ENCODE measurements at regions not wholly inside any gene's neighbourhood (a gene's known extent, or its start where the extent isn't known, plus 50 kb on each side); places are given as distances from the start of the nearest gene placed in this dataset.

DNA sequence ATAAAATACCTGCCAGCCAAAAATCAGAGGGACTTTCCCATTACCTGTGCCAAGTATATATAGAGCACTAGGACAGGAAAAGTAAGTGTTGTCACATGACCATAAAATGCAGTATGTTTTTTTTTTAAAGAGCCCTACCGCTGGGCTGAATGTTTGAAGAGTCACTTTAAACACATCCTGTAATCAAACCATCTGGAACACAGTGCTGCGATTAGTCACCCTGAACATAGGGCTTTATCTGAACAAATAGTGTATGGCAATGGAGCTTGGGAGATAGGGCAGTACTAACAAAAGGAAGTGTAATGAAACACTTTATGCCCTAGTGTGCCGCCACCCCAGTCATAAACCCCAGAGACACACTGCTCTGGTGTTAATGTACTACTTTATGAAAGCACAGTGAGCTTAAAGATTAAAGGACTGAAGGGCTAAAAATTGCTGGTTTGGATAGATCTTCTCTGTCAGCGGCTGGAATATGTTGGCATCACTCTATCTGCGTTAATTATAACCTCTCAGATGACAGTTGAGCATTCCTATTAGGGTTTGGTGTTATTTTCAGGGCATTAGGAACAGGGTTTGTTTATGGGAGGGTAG, 90.4 kb downstream of the ZNF608 start:
- H3K36me3 ChIP-seq (ENCODE audit: low read depth): no peaks in the 10 kb centered on the region
- no peak overlapping the region for H3K4me3 ChIP-seq
- peaks cover 63% of the 10 kb centered on the region for H3K4me1 ChIP-seq (ENCODE audit: low read depth)
- DNase-seq: peak; percentile 67 to 79 (median 70)
- intact Hi-C loops (cut with DNase I, micrococcal nuclease): loop anchor here in 1 of 2 donors (10.0 kb wide), 1 partner anchor 89 kb away; the partner anchor contains the start of gene ZNF608
- TF ChIP-seq, protein P1, sequence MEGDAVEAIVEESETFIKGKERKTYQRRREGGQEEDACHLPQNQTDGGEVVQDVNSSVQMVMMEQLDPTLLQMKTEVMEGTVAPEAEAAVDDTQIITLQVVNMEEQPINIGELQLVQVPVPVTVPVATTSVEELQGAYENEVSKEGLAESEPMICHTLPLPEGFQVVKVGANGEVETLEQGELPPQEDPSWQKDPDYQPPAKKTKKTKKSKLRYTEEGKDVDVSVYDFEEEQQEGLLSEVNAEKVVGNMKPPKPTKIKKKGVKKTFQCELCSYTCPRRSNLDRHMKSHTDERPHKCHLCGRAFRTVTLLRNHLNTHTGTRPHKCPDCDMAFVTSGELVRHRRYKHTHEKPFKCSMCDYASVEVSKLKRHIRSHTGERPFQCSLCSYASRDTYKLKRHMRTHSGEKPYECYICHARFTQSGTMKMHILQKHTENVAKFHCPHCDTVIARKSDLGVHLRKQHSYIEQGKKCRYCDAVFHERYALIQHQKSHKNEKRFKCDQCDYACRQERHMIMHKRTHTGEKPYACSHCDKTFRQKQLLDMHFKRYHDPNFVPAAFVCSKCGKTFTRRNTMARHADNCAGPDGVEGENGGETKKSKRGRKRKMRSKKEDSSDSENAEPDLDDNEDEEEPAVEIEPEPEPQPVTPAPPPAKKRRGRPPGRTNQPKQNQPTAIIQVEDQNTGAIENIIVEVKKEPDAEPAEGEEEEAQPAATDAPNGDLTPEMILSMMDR (IDR thresholded peaks at IDR 0.05): no peak
- H3K9me3 ChIP-seq: no peaks in the 10 kb centered on the region
- peak; percentile 90 for ATAC-seq

DNA sequence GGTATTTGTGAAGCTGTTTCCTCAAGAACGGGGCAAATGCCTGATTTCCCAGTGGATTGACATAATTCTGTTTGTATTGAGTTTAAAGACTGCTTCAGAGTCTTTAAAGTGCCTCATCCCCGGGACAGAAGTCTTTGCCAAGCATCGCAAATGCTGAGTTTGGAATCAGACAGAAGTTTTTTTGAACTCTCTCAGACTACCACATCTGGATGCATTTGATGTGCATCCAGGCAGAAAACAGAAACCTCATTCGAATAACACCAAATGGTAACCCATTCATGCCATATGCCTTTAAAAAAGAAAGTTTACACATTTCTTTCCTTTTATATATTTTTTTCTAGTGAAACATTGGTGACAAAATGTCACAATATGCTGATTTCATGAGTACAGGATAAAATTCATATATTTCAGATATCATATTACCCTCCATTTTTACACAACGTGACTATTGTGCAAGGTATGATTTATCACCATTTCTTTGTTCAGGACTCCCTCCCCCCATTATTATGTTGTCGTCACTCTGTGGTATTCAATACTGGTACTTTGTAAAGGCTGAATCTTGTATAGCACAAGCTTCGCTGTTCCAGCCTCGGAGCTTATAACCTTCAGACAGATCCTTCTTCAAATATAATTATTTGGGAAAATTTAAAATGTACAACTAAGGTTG, 91.1 kb downstream of the ZNF608 start:
- ATAC-seq (peak; percentile 0), DNase-seq (no peak)
- H3K4me1 ChIP-seq (ENCODE audit: low read depth): peaks cover 63% of the 10 kb centered on the region
- H3K4me3 ChIP-seq: no peak overlapping the region
- TF ChIP-seq, protein P1 (IDR thresholded peaks at IDR 0.05): no peak
- no peaks in the 10 kb centered on the region for H3K9me3 ChIP-seq
- intact Hi-C loops (cut with DNase I, micrococcal nuclease): loop anchor here in 1 of 2 donors (10.0 kb wide), 1 partner anchor 89 kb away; the partner anchor contains the start of gene ZNF608
- H3K36me3 ChIP-seq (ENCODE audit: low read depth): no peaks in the 10 kb centered on the region

DNA sequence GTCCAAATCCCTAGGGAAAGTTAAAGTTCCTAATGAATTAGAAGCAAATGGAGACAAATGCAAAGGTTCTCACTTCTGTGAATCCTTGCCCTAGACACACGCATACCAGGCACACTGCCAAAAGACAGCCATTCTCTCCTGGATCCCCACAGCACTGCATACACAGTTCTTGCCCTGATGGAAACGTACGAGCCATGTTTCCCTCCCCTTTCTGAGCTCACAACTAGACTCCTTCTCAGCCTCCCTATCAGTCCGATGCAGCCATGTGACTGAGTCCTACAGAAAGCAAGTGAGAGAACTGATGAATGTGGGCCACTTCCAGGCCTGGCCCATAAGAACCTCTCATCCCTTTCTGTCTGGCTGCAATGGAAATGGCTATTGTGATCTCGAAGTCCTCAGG, 92.0 kb downstream of the ZNF608 start:
- H3K4me3 ChIP-seq: no peak overlapping the region
- intact Hi-C loops (cut with DNase I, micrococcal nuclease): loop anchor here in 1 of 2 donors (10.0 kb wide), 1 partner anchor 90 kb away; the partner anchor contains the start of gene ZNF608
- H3K4me1 ChIP-seq (ENCODE audit: low read depth): peaks cover 63% of the 10 kb centered on the region
- no peaks in the 10 kb centered on the region for H3K36me3 ChIP-seq (ENCODE audit: low read depth)
- no peak for ATAC-seq
- no peaks in the 10 kb centered on the region for H3K9me3 ChIP-seq
- TF ChIP-seq, protein P1 (IDR thresholded peaks at IDR 0.05): no peak
- no peak for DNase-seq

DNA sequence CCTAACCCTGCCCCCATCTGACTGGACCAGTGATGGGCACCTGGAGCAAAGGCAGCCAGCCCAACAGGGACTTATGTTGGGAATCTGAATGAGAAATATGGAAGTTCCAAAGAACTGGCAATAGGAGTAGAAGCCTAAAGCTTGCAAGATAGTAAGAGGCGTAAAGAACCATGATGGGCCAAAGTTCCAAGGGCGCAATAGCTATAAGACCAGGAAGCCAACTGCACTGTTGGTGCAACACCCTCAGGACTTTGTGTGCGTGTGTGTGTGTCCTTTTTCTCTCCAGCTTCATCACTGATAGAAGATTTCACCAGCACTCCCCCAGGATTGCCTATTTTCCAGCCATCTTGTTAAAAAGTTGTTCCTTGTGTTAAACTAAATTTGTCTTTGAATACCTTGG, 92.8 kb downstream of the ZNF608 start:
- Histone ChIP-seq H3K4me3 (no peak overlapping the region), H3K9me3 (no peaks in the 10 kb centered on the region), H3K4me1 (ENCODE audit: low read depth) (peaks cover 63% of the 10 kb centered on the region), H3K36me3 (ENCODE audit: low read depth) (no peaks in the 10 kb centered on the region)
- TF ChIP-seq, protein P1 (IDR thresholded peaks at IDR 0.05): no peak
- DNase-seq (no peak), ATAC-seq (no peak)
- intact Hi-C loops (cut with DNase I, micrococcal nuclease): loop anchor here in 1 of 2 donors (10.0 kb wide), 1 partner anchor 91 kb away; the partner anchor contains the start of gene ZNF608

DNA sequence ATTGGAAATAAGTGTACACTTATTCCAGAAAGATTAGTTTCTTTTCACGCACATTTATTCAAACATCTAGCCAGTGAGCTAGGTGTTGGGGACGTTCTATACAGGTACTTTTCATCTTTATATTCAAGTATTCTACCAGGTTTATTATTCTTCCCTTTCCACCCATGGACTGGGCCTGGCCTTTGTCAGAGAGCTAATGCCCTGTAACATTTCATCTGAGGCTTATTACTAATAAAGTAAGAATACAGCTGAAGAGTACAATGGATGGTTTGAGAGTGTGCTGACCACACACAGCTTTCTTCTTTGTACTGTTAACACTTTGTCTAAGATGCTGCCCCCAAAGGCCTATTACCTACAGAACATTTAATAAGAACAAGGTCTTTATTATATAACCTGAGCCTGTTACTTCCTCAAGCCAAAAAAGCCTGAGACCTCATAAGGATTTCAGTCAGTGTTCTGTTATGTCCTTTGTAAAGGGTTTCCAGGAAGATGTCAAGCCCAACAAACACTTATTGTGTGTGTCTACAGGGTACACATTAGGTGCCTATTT, 93.5 kb downstream of the ZNF608 start:
- TF ChIP-seq, protein P1 (IDR thresholded peaks at IDR 0.05): no peak
- no peak overlapping the region for H3K4me3 ChIP-seq
- DNase-seq (no peak), ATAC-seq (no peak)
- H3K4me1 ChIP-seq (ENCODE audit: low read depth): peaks cover 58% of the 10 kb centered on the region
- no peaks in the 10 kb centered on the region for H3K36me3 ChIP-seq (ENCODE audit: low read depth)
- intact Hi-C loops (cut with DNase I, micrococcal nuclease): loop anchor here in 1 of 2 donors (10.0 kb wide), 1 partner anchor 92 kb away; the partner anchor contains the start of gene ZNF608
- H3K9me3 ChIP-seq: no peaks in the 10 kb centered on the region

Data from mucosa of descending colon (tissue), 3 donors.